ENCODE measurements at regions not wholly inside any gene's neighbourhood (a gene's known extent, or its start where the extent isn't known, plus 50 kb on each side); places are given as distances from the start of the nearest gene placed in this dataset.

DNA sequence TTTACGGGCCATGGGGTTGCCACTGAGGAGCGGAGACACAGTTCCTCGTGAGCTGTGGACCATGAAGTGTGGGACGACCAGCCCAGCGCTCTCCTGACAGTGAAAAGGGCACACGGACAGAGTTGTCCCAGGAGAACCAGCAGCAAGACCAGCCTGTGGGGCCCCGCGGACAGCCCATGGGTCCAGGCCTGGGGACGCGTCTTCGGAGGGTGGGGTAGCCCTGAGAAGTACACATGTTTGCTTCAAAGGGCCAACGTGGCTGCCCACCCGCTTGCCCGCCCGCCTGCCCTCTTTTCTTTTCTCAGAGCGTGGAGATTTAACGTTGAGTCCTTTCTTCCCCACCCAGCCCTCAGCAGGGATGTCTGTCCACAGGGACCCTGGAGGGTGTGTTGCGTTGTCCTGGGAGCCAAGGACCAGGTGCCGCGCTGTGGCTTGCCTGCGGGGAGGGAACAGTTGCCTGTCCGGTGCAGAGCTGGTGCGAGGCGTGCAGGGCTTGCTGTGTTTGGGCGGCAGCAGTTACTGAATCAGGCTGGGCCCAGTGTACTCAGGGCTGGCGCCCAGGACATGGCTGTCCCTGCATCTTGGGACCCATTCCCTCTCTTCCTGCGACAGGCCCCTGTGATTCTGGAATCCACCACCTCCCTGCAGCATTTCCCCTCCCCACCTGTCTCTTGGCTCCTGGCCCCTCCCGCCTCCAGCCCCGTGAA, 120.1 kb upstream of the HDAC4 start:
- Histone ChIP-seq H3K9me3 (ENCODE audit: control insufficient read depth in 2 of 3, low read length in 3 of 3) (no peaks in the 10 kb centered on the region), H3K36me3 (ENCODE audit: control insufficient read depth in 2 of 3, insufficient read depth in 3 of 3, low read length in 3 of 3) (no peaks in the 10 kb centered on the region), H3K27me3 (ENCODE audit: control insufficient read depth in 2 of 2, insufficient read depth in 2 of 2, low read length in 2 of 2) (no peaks in the 10 kb centered on the region), H3K27ac (ENCODE audit: low read depth, low read length) (no peak overlapping the region), H3K4me1 (ENCODE audit: control insufficient read depth in 2 of 2, insufficient read depth in 2 of 2, low read length in 2 of 2) (no peaks in the 10 kb centered on the region), H3K4me3 (ENCODE audit: low read length) (no peak overlapping the region)
- intact Hi-C loops (cut with micrococcal nuclease), result no loop called here
- Mint-ChIP-seq H3K9me3 (peaks cover 0 to 2% (median 0%) of the 10 kb centered on the region in 11 donors), H3K4me3 (no peak overlapping the region), H3K27ac (no peak overlapping the region), H3K4me1 (peaks cover 0 to 10% (median 0%) of the 10 kb centered on the region in 7 donors), H3K27me3 (peaks cover 0 to 3% (median 0%) of the 10 kb centered on the region in 5 donors), H3K36me3 (no peaks in the 10 kb centered on the region)
- ChIA-PET CTCF (no interaction called here), POLR2A (no interaction called here)
- no peak for DNase-seq
- no peak for ATAC-seq

DNA sequence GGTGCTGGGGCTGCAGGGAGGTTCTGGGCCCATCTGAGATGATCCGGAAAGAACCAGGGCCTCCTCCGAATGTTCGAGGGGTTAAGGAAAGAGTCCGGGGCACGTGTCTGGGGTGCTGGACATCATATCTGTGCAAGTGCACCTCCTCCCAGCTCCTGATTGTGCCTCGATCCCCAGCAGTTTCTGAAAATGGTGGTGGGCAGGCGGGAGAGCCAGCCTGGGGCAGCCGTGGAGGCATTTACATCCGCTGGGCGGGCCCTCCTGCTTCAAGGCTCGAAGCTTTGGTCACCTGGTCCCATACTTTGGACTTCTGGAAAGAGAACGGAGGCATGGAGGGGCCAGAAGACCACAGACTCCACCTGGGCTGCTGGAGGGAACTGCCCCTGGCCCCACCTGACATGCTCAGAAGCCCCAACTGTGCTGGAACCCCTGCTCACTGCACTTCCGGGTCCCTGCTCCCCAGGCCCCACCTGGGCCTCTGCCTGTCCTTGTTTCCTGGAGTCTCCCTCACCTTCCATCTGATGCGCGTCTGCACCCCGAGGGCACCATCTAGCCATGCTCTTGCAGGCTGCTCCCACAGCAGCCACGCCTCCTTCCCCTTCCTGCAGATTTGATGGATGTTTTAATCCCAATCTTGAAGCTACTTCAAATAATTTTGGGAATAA, 119.2 kb upstream of the HDAC4 start:
- intact Hi-C loops (cut with micrococcal nuclease), result no loop called here
- Histone ChIP-seq H3K27ac (ENCODE audit: low read depth, low read length) (no peak overlapping the region), H3K36me3 (ENCODE audit: control insufficient read depth in 2 of 3, insufficient read depth in 3 of 3, low read length in 3 of 3) (no peaks in the 10 kb centered on the region), H3K4me3 (ENCODE audit: low read length) (no peak overlapping the region), H3K27me3 (ENCODE audit: control insufficient read depth in 2 of 2, insufficient read depth in 2 of 2, low read length in 2 of 2) (no peaks in the 10 kb centered on the region), H3K9me3 (ENCODE audit: control insufficient read depth in 2 of 3, low read length in 3 of 3) (no peaks in the 10 kb centered on the region), H3K4me1 (ENCODE audit: control insufficient read depth in 2 of 2, insufficient read depth in 2 of 2, low read length in 2 of 2) (no peaks in the 10 kb centered on the region)
- Mint-ChIP-seq H3K9me3 (no peaks in the 10 kb centered on the region), H3K4me1 (peaks cover 0 to 10% (median 0%) of the 10 kb centered on the region in 7 donors), H3K27ac (no peak overlapping the region), H3K36me3 (no peaks in the 10 kb centered on the region), H3K27me3 (no peaks in the 10 kb centered on the region), H3K4me3 (no peak overlapping the region)
- ChIA-PET POLR2A (interaction anchor here (0.5 to 0.6 kb wide), 2 partner anchors 69 to 71 kb away, joined by 3 read pairs; no protein-coding TSS in a partner anchor), CTCF (no interaction called here)
- DNase-seq (no peak), ATAC-seq (no peak)

DNA sequence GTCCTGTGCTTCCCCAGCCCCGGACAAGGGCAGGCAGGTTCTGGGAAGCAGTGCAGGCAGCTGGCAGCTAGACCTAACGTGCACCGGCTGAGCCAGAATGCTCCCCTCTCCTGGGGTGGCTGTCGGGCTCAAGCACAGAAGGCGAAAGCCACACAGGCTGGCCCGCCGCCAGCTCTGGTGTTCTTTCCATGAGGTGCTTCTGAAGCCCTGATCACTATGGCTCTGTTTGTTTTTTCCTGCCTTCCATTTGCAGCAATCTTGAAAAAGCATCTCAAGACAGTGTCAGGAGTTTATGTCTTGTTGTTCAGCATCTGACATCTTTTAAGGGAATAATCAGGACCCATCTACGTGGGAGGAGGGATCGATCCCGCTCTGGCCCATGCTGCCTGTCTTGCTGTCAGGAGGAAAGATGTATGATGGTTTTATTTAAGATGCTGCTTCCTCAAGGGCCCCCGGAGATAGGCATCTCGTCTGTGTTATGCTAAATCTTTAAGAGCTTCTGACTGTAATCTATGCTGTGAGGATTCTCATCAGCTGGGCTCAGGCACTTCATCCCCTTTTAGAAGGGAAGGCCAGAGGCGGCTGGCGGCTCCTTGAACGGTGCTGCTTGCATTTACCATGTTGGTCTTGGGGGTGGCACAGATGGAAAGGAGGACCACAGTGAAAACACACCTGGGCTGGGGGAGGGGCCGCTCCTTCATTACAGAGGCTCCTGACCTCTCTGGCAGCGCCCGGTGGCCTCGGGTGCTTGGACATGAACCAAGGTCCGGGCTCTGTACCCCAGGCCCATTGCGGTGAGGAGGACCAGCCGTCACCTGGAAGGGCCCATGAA, 118.5 kb upstream of the HDAC4 start:
- H3K9me3 ChIP-seq (ENCODE audit: control insufficient read depth in 2 of 3, low read length in 3 of 3), result no peaks in the 10 kb centered on the region
- DNase-seq (peak in 1 of 9 donors; percentile 13), ATAC-seq (no peak)
- no peaks in the 10 kb centered on the region for H3K36me3 ChIP-seq (ENCODE audit: control insufficient read depth in 2 of 3, insufficient read depth in 3 of 3, low read length in 3 of 3)
- no peak overlapping the region for H3K27ac ChIP-seq (ENCODE audit: low read depth, low read length)
- intact Hi-C loops (cut with micrococcal nuclease), result no loop called here
- H3K27me3 ChIP-seq (ENCODE audit: control insufficient read depth in 2 of 2, insufficient read depth in 2 of 2, low read length in 2 of 2), result no peaks in the 10 kb centered on the region
- no peaks in the 10 kb centered on the region for H3K27me3 Mint-ChIP-seq
- no peaks in the 10 kb centered on the region for H3K9me3 Mint-ChIP-seq
- H3K4me1 Mint-ChIP-seq, result peaks cover 0 to 10% (median 0%) of the 10 kb centered on the region in 7 donors
- no peak overlapping the region for H3K4me3 ChIP-seq (ENCODE audit: low read length)
- H3K4me1 ChIP-seq (ENCODE audit: control insufficient read depth in 2 of 2, insufficient read depth in 2 of 2, low read length in 2 of 2), result no peaks in the 10 kb centered on the region
- no peak overlapping the region for H3K27ac Mint-ChIP-seq
- CTCF ChIA-PET, result interaction anchor here (0.6 kb wide), 1 partner anchor 1775 kb away, joined by 4 read pairs; no protein-coding TSS in a partner anchor
- H3K4me3 Mint-ChIP-seq, result no peak overlapping the region
- no peaks in the 10 kb centered on the region for H3K36me3 Mint-ChIP-seq
- POLR2A ChIA-PET, result interaction anchor here (0.5 to 0.6 kb wide), 2 partner anchors 70 kb away, joined by 3 read pairs; no protein-coding TSS in a partner anchor

DNA sequence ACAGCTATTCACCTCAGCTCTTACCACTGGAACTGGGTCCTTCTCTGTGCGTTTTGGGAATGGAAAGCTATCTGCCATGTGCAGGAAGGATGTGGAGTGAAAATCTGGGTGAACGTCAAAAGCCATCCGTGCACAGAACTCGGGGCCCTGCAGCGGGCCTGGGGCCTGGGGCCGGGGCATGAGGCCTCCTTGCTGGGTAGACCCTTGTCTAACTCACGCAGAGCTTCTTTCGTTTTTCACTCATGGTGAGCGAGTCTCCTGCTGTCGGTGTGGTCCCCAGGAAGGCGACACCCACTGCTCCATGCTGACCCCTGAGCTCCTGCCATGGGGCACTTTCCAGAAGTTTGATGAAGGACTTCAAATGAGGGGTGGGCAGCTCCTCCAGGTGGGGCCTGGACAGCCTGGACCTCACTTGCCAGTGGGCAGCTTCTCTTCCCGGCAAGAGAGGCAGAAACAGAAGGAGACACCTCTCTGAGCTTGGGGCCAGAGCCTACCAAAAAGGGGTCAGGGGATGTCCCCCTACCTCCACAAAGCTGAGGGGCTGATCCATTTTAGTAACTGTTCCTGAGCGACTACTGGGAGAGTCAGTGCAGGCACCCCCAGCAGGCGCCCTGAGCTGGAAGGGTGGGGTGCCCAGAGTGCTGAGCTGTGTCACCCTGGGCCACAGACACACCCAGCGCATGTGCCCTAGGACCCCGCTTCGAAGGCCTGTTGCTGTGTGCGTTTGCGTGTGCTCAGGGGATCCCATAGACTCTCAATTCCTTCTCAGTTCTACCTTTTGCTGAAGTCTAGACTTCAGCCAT, 117.7 kb upstream of the HDAC4 start:
- Histone ChIP-seq H3K36me3 (ENCODE audit: control insufficient read depth in 2 of 3, insufficient read depth in 3 of 3, low read length in 3 of 3) (no peaks in the 10 kb centered on the region), H3K9me3 (ENCODE audit: control insufficient read depth in 2 of 3, low read length in 3 of 3) (no peaks in the 10 kb centered on the region), H3K4me3 (ENCODE audit: low read length) (no peak overlapping the region), H3K4me1 (ENCODE audit: control insufficient read depth in 2 of 2, insufficient read depth in 2 of 2, low read length in 2 of 2) (no peaks in the 10 kb centered on the region), H3K27ac (ENCODE audit: low read depth, low read length) (no peak overlapping the region), H3K27me3 (ENCODE audit: control insufficient read depth in 2 of 2, insufficient read depth in 2 of 2, low read length in 2 of 2) (no peaks in the 10 kb centered on the region)
- H3K27ac Mint-ChIP-seq, result no peak overlapping the region
- H3K36me3 Mint-ChIP-seq, result no peaks in the 10 kb centered on the region
- no peak for ATAC-seq
- intact Hi-C loops (cut with micrococcal nuclease), result no loop called here
- no peak for DNase-seq
- peaks cover 0 to 10% (median 0%) of the 10 kb centered on the region in 7 donors for H3K4me1 Mint-ChIP-seq
- no peak overlapping the region for H3K4me3 Mint-ChIP-seq
- no peaks in the 10 kb centered on the region for H3K27me3 Mint-ChIP-seq
- ChIA-PET CTCF (interaction anchor here (0.6 kb wide), 1 partner anchor 1774 kb away, joined by 4 read pairs; no protein-coding TSS in a partner anchor), POLR2A (no interaction called here)
- H3K9me3 Mint-ChIP-seq, result peaks cover 0 to under 1% (median 0%) of the 10 kb centered on the region in 11 donors

DNA sequence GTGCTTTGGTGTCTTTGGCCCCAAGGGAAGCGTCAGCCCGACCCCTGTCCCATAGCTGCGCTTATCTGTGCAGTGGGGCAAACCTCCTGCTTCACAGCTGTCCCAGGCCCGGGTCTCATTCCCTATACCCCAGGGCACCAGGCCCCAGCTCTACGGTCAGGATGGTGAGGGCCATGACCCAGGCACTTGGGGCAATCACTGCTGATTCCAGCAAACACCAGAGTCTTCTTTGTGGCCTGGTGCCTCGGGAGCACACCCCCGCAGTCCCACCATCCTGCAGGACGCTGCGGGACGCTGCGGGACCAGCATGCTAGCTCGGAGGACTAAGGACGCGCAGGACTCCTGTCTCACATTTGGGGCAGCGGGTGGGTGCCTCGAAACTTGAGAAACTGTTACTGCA, 116.9 kb upstream of the HDAC4 start:
- H3K27me3 Mint-ChIP-seq, result no peaks in the 10 kb centered on the region
- peaks cover 0 to 10% (median 0%) of the 10 kb centered on the region in 7 donors for H3K4me1 Mint-ChIP-seq
- no peak overlapping the region for H3K4me3 Mint-ChIP-seq
- H3K36me3 Mint-ChIP-seq, result no peaks in the 10 kb centered on the region
- POLR2A ChIA-PET, result no interaction called here
- peaks cover 0 to 4% (median 0%) of the 10 kb centered on the region in 11 donors for H3K9me3 Mint-ChIP-seq
- Histone ChIP-seq H3K4me1 (ENCODE audit: control insufficient read depth in 2 of 2, insufficient read depth in 2 of 2, low read length in 2 of 2) (no peaks in the 10 kb centered on the region), H3K27me3 (ENCODE audit: control insufficient read depth in 2 of 2, insufficient read depth in 2 of 2, low read length in 2 of 2) (no peaks in the 10 kb centered on the region), H3K36me3 (ENCODE audit: control insufficient read depth in 2 of 3, insufficient read depth in 3 of 3, low read length in 3 of 3) (no peaks in the 10 kb centered on the region), H3K27ac (ENCODE audit: low read depth, low read length) (no peak overlapping the region), H3K9me3 (ENCODE audit: control insufficient read depth in 2 of 3, low read length in 3 of 3) (no peaks in the 10 kb centered on the region), H3K4me3 (ENCODE audit: low read length) (no peak overlapping the region)
- no peak overlapping the region for H3K27ac Mint-ChIP-seq
- intact Hi-C loops (cut with micrococcal nuclease), result no loop called here
- DNase-seq (no peak), ATAC-seq (no peak)
- CTCF ChIA-PET, result no interaction called here

DNA sequence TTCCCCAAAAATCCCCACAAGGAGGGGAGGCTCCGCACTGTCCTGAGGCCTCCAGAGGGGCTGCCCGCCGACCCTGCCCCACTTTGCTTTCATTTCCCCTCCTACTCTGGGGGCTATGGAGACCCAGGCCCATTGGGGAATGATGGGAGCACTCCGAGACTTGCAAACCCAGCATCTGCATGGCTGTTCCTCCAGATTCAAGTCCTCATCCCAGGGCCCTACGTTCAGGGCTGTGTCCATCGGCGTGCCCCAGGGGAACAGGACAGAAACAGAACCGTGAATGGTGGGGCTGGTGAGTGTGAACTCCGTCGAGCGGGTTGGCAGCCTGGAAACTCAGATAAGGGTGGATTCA, 116.1 kb upstream of the HDAC4 start:
- H3K9me3 ChIP-seq (ENCODE audit: control insufficient read depth in 2 of 3, low read length in 3 of 3), result peaks cover 0 to 4% (median 0%) of the 10 kb centered on the region in 3 experiments
- H3K27me3 Mint-ChIP-seq, result no peaks in the 10 kb centered on the region
- peaks cover 0 to 9% (median 0%) of the 10 kb centered on the region in 11 donors for H3K9me3 Mint-ChIP-seq
- no peak overlapping the region for H3K4me3 ChIP-seq (ENCODE audit: low read length)
- no peak overlapping the region for H3K4me3 Mint-ChIP-seq
- H3K27ac Mint-ChIP-seq, result no peak overlapping the region
- DNase-seq (no peak), ATAC-seq (no peak)
- intact Hi-C loops (cut with micrococcal nuclease), result no loop called here
- H3K36me3 Mint-ChIP-seq, result no peaks in the 10 kb centered on the region
- H3K27ac ChIP-seq (ENCODE audit: low read depth, low read length), result no peak overlapping the region
- ChIA-PET CTCF (no interaction called here), POLR2A (no interaction called here)
- H3K4me1 ChIP-seq (ENCODE audit: control insufficient read depth in 2 of 2, insufficient read depth in 2 of 2, low read length in 2 of 2), result no peaks in the 10 kb centered on the region
- H3K4me1 Mint-ChIP-seq, result peaks cover 0 to 10% (median 0%) of the 10 kb centered on the region in 7 donors
- H3K27me3 ChIP-seq (ENCODE audit: control insufficient read depth in 2 of 2, insufficient read depth in 2 of 2, low read length in 2 of 2), result no peaks in the 10 kb centered on the region
- H3K36me3 ChIP-seq (ENCODE audit: control insufficient read depth in 2 of 3, insufficient read depth in 3 of 3, low read length in 3 of 3), result no peaks in the 10 kb centered on the region
